ENCODE measurements at regions not wholly inside any gene's neighbourhood (a gene's known extent, or its start where the extent isn't known, plus 50 kb on each side); places are given as distances from the start of the nearest gene placed in this dataset.
"Not testable (repeated sequence)": the region's sequence is repeated elsewhere in the genome, so short reads cannot be mapped to it uniquely, and the experiment has no call there.

DNA sequence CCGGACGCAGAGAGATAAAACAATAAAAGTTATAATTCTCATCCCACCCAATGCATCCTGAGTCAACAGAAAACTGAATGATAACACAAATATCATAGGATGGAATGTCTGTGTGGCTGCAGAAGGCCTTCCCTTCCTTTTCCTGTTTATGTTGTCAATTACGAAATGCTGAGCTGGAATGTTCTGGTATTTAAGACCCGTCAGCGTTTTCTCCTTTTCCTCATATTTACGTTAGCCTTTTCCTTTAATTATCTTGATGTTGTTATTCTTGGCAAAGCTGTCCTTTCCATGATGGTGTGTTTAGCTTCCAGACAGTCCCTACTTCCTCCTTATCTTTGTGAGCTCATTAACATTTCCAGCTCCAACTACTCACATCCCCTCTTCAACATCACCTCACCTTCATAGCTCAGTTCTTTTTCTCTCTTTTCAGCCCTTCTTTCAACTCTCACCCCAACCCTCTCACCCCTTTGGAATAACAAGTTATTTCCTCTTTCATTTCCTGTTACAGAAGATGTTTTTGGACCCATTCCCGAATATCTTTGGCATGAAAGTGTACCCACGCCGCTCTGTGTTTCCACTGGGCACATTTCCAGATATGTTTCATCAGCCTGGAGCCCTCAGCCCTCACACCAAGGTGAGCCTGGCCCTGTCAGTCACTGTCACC is 221.6 kb downstream of the NR2F1-AS1 start:
- DNase-seq: no peak

DNA sequence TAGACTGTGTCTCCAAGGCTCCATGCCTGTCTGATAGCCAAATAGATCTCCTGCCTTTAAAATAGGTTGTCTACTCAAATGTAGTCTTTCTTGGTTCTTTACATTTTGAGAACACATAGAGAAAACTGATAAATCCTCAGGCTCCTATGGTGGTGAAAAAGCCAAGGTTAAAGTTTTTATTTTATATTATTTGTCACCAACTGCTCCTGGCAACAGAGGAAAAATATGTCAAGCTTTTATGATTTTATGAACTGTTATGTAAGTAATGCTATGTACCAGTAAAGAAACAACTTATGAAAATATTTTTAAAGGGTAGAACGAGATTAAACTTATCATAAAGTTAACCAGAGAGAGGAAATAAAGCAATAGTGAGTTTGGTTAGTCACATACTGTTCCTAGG is 222.8 kb downstream of the NR2F1-AS1 start:
- DNase-seq: no peak

DNA sequence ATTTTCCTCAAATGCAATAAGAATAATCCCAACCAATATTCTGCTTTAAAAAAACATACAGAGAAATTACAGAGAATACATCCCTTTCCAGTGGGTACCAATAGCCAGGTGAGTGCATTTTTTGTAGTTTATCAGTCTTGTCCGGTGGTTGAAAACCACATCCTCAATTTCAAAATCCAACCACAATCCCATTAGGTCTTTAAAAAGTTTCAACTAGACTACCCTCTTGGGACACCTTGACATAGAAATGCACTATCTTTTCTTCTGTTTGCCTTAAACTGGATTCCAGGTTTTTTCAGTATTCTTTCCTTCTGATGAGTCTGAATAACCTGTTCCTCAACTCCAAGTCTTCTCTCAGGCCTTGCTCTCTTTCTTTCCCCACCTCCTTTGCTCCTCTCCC is 223.3 kb downstream of the NR2F1-AS1 start:
- no peak for DNase-seq

DNA sequence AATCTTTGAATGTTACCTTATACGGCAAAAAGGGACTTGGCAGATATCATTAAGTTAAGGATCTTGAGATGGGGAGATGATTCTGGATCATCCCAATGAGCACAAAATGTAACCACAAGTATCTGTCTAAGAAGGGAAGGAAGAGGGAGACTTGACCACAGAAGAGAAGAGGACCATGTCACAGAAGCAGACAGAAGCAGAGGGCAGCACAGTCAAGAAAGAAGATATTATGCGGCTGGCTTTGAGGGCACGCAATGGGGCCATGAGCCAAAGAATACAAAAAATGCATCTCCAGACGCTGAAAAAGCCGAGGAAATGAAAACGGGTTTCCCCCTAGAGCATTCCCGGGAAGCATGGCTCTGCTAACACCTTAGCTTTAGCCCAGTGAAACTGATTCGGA is 225.3 kb downstream of the NR2F1-AS1 start:
- no peak for DNase-seq

DNA sequence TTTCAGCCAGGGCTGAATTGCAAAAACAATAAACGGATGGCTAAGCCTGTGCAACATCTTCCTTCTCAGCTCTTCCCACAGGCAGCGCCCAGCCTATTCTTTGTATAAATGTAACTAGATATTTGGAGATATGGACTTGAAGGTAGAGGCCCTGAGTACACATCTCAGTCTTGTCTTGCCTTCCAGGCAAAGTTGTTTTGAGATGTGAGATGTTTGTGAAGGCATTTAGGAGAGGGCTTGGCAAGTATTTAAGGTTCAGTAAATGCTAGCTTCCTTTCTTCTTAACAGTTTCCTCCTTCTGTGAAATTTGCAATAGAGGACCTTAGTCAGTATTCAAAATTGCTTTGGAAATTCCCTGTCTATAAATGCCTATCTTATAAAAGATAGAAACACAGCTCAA is 228.8 kb downstream of the NR2F1-AS1 start:
- DNase-seq: no peak

DNA sequence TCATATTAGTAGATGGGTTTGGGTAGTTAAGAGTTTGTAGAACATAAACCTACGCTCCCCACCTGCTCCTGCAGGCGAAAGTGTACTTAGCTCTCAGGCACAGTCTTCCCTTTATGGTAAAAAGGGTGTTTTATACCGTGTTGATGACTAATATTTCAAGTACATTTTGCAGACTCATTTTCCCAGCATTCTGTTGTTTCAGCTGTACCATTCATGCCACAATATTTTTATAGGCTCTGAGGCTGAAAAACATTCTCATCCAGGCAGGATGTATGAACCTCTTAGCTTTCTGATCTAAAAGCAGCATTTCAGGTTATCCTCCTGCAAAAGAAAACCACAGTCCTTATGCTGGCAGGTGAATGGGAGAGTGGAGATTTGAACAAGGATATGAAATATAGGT is 231.4 kb downstream of the NR2F1-AS1 start:
- DNase-seq: no peak

DNA sequence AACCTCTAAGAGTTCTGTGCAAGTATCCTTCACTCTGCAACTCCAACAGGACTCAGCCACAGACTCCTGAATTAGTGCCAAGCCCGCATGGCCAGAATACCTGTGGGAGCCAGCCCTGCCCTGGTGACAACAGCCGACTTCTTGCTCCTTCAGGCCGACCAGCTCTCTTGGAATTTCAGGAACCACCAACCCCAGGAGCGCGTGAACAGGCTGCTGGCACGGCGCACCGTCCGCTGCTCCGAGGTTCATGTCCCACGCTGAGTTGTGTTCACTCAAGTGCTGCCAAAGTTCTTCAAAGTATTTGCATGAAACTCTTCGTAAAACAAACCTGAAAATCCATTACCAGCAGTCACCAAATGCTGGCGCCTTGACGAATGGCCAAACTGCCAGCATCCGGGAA is 232.8 kb downstream of the NR2F1-AS1 start:
- no peak for DNase-seq

DNA sequence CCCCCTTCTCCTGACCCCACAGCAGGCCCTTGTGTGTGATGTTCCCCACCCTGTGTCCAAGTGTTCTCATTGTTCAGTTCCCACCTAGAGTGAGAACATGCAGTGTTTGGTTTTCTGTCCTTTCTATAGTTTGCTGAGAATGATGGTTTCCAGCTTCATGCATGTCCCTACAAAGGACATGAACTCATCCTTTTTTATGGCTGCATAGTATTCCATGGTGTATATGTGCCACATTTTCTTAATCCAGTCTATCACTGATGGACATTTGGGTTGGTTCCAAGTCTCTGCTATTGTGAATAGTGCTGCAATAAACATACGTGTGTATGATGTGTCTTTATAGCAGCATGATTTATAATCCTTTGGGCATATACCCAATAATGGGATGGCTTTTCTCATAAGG is 234.2 kb downstream of the NR2F1-AS1 start:
- DNase-seq: not testable (repeated sequence)

DNA sequence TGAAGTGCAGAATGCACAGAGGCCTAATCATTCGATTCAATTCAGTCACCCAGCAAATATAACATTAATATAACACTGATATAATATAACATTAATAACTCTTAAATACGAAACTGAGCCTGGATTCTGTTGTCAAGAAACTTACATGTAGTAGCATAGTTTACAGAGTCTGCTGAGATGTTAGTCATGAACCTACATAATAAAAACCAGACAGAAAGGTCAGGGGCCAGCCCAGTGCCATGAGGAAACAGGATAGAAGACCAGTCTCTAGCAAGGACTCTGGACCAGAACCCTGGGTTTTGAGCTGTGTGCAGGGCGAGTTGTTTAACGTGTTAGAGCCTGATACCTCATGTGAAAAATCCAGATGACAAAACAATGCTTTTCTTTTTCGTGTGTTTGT is 234.7 kb downstream of the NR2F1-AS1 start:
- DNase-seq: no peak

DNA sequence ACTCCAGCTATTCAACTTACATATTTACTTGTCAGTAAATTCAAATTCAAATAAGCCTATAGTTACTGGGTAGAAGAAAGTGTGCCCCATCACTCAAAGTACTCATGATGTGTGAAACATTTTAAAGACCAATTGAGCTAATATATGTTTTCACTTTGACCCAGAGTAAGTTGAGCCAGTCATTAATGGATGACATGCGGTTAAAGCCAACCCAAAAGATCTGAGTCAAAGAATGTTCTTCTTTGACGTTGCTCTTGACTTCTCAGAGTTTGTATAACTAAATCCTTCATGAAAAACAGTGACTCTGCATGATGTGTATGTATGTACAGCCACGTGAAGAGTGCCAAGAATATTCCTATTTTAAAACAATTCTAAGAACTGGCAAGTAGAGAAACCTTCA is 237.4 kb downstream of the NR2F1-AS1 start:
- DNase-seq: no peak

DNA sequence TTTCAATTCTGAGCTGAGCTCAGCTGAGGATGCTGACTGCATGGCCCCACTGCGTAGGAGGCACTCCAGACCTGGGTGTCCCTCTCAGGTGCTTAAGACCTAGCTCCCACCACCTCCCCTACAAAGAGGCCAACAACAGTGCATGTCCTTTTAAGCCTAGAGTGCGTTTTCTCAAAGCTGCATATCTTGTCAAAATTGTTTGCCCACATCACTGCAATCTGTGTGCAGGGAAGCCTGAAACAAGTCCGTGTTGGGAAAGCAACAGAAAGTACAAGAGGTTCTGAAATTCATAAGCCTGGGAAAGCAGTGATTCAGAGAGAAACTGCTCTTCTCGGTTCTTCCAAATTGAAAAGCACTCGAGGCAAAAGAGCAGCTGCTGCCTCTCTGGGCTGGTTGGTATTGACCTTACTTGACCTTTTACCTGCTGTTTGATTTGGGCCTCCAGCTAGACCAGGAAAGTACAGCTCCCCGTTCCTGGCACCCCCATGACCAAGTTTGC is 238.4 kb downstream of the NR2F1-AS1 start:
- DNase-seq: no peak

DNA sequence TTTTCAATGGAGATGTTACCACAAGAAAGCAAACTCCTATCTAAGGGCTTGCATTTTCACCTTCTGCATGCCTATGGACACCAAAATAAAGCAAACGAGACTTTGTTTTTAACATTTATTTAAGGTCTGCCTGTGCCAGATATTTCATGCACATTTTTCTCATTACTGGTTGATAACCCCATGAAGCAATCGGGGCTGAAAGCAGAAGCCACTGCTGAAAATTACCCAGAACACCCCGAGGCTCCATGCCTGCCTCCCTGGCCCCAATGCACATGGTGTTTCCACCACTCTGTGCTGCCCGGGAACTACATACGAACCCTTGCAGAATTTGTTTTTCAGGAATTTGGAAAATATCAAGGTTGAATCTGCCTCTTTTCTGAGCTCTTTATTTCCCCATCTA is 240.1 kb downstream of the NR2F1-AS1 start:
- no peak for DNase-seq

DNA sequence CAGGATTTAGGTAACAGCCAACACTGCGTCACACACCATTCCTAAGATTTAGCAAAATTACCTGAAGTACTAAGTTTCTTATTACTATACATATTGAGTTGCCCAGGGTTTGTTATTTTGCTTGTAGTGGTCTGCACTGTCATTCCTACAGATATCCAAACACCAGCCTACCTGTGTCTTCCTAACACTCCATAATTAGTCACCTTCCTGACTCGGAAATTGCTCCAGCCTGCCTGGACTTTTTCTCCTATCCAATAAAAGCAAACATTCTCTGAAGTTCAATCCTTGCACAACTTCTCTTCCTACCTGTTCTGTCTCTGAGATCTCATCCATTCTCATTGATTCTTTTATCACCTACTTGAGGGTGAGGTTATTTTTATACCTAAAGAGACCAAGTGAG is 243.9 kb downstream of the NR2F1-AS1 start:
- no peak for DNase-seq

DNA sequence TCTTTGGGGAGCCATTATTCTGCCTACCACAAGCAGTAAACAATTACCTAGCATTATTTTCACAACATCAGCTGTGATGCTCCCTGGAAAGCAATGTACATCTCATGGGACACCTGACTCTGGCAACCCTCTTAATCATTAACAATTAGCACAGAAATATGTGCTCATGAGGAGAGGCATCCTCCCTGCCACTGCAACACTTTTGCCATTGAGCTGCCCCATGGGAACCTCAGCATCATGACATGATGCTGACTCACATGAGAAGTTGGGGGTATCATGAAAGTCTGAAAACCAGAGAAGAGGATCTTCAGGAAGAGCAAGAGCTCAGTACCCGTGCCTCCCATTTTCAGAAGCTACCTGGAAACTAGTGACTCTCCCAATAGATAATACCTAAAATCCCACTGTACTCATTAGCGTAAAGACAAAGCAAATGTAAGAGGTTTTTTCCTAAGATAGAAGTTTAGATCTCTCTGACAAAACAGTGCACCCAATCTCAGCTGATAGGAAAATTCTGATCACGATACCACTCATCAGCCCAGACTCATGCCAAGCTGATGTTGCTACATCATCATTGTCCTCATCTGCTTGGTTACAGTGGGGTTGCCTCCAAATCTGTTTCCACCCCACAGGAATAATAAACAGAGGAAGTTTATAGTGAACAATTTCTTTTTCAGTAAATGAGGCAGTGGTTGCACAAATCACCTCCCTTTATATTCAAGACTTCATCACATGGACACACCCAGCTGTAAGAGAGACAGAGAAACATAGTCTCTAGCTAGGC is 244.5 kb downstream of the NR2F1-AS1 start:
- DNase-seq: no peak

DNA sequence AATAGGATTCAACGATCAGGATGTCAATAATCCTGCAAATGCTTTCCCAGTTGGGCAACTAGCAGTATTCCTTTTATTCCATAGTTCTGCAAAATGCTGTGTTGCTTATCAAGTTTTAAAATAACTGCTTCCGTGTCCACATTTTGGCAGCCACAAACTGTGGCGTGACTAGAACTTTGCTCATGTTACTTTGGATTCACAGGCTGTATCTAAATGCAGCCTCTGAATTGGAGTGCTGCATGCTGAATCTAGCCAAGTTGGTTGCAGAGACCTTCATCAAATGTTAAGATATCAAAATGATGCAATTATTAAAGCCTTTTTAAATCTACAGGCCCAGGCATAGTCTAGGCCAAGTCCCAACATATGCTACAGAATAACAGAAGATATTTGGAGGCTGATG is 249.2 kb downstream of the NR2F1-AS1 start:
- no peak for DNase-seq

DNA sequence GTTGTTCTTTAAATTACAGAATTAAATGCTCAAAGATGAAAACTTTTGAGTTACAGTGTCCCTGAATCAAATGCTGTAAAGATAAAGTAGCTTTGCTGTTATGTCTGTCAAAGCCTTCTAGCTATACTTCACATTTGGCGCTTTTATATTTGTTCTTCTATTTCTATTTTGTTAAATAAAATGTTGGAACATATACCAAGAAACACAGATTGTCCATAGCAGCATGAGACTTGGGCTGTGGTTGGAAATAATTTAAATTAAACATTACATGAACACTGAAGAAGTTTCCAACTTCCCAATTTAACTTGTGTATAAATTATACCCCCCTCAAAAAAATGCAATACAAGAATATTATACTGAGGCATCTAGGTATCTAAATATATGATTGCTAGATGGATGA is 249.8 kb downstream of the NR2F1-AS1 start:
- no peak for DNase-seq

DNA sequence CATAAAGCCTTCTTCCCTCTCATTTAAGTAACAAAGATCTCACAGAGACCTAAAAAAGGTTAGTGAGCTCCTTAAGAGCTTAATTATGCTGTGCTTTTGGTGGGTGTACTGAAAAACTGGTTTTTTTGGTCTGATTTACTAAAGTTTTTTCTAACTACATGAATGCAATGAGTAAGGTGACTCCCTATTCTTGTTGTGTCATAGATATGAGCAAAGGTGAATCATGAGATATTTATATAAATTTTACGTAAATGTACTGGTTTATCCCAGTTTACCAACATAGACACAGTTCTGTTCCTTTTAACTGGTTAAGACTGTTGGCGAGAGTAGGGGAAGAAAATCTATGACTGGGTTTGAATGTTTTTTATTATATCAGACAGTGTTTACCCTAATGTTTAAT is 250.5 kb downstream of the NR2F1-AS1 start:
- DNase-seq: no peak

DNA sequence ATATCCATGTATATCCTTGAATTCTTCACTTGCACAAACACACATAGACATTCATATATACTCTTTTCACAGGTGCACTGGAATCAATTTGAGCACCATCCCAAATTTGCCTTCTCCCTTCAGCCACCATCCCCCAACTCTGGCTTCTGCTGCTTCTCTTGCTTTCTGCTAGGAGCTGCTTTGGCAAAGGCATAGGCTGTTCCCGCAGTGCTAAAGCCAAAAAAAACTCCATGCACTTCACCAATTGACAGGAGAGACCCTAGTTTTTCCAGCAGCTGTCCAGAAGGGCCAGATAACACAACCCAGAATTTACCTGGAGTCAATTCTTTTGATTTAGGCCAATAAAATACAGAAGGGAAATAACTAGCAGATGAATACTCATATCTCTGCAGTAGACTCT is 251.3 kb downstream of the NR2F1-AS1 start:
- DNase-seq: no peak

DNA sequence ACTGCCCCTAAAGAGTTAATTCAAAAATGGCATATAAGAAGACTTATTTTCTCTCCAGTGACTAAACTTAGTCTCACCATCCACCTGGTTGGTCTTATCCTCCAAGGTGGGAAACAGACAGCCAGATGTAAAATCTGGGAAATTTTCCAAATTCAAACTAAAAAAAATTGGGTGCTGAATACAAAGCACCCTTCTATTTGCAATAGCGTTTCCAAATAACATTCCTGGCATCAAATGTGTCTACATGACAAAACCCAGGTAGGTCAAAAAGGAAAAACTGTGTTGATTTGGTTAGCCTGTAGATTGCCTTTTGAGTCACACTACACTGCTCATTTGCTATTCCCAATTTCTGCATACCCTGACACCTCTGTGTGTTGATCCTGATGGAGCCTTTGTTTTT is 252.2 kb downstream of the NR2F1-AS1 start:
- DNase-seq: no peak

DNA sequence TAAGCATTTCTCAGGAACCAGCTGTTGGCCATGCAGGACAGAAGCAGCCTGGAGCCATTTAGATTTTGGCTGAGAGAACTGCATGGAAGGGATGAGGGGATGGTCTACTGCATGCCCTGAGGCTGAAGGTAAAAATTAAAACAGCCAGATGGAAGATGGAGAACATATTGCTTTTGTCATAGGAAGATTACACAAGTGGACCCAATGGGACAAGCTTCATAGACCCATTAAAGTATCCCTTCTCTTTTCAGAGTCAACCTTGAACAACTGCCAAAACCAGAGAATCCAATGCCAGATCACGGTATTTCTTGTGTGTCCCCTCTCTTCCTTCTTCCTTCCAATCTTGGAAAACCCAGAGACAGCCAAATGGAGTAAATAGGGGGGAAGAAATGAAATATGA is 253.4 kb downstream of the NR2F1-AS1 start:
- DNase-seq: no peak

DNA sequence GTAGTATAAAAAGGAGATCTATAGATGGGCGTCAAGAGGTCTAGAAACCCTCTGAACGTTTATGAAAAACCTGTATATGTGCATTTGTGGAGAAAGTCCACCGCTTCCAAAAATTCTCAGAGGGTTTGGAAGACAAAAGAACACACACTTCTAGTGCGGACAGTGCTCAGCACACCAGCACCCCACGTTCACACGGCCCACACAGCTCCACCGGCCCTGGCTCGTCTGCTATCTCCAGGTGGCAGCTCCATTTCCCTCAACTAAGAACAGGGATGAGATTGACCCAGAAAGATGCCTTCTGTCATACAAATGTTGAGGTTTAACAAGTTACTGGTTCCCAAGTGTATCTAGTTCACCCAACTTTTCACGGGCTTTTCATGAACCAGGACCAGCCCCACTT is 255.1 kb downstream of the NR2F1-AS1 start:
- no peak for DNase-seq

DNA sequence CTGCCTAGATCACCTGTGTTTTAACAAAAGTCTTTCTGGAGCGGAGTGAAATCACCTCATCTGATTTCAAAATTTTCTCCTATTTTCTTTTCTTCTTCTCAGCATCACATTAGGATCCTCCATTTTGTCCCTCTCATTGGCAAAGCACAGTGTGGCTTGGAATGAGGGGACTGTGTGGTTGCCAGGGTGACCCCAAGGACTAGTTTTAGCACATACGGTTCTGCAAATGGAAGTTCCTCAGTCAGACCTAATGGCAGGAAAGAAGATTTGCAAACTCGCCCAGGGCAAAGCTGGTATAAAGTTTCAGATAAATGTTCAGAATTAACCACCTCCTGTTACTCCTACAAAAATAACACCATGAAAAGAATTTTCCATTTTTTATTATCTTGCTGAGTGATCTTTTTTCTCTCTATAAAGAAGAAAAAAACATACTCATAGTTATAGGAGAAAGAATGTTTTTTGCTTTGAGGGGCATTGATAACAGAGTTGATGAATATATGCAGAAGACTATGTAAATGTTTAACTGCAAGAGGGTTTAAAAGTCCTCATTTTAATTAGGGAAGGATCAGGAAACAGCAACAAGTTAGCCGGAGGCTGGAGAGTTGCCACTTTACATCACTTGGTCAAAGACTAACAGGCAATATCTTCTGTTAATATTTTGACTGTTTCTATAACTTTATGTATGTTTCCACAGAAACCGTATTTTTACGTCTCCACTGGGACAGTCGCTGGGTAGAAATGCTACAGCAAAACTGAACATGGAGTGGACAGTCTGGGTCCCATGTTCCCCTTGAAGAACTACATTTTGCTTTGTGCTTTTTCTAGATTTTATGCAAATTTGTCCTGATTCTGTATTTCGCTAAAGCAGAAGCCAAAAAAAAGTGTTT is 257.8 kb downstream of the NR2F1-AS1 start:
- no peak for DNase-seq

DNA sequence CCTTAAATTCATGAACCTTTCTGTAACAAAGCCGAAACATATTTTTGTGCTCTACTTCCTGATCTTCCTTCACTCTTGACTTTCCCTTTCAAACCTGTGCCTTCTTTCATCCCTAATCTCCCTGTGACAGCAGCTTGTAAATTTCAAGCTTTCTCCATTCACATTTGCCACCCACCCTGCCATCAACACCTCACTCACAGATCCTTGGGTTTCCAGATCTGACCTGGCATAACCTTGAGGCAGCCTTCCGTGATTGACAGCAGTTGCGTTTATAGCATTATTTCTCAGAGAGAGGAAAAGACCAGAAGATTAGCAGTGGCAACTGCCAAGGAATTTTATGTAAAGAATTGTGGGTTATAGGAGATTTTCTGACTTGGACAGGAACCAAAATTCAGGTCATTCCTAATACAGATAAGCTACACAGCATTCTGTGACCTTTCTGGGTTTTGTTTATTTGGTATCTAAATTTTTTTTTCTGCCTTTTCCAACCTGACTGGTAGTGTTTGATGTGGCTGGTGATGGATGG is 260.0 kb downstream of the NR2F1-AS1 start:
- DNase-seq: no peak

All from stimulated activated CD4-positive, alpha-beta T cell treated with anti-CD3 and anti-CD28 coated beads, Interleukin-4, amount 100 ng/mL, for 24 hours (primary cell).